ENCODE measurements at regions not wholly inside any gene's neighbourhood (a gene's known extent, or its start where the extent isn't known, plus 50 kb on each side); places are given as distances from the start of the nearest gene placed in this dataset.

DNA sequence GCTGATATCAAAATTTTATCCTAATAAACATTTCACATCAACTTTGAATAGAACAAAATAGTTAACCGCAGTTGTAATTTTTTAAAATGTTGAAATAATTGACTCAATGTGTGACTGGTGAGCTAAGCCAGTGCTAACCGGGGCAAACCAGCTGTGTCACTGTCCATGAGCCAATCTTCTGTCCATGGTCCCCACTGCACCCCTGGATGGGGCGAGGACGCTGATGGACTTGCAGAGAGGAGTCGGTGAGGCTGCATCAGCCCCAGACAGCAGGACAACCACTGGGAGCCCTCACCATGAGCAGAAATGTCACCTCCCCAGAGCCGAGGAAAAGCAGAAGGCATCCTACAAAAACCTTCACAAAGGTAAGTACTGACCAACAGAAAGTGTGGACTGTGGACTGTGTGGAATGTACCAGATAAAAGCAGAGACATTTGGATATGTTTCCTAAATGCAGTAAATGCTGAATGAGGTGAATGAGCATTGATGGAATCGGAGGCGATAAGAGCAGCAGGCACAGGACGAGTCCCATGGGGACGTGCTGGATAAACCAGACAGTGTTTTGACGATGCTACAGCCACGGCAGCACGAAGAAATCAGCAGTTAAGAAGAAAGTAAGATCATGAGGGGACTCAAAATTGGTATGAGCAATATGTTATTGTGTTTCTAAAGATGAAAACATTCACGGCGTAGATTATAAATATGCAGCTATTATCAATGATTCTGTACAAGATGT, 115.0 kb upstream of the BACE2 start:
- TF ChIP-seq, protein P1, sequence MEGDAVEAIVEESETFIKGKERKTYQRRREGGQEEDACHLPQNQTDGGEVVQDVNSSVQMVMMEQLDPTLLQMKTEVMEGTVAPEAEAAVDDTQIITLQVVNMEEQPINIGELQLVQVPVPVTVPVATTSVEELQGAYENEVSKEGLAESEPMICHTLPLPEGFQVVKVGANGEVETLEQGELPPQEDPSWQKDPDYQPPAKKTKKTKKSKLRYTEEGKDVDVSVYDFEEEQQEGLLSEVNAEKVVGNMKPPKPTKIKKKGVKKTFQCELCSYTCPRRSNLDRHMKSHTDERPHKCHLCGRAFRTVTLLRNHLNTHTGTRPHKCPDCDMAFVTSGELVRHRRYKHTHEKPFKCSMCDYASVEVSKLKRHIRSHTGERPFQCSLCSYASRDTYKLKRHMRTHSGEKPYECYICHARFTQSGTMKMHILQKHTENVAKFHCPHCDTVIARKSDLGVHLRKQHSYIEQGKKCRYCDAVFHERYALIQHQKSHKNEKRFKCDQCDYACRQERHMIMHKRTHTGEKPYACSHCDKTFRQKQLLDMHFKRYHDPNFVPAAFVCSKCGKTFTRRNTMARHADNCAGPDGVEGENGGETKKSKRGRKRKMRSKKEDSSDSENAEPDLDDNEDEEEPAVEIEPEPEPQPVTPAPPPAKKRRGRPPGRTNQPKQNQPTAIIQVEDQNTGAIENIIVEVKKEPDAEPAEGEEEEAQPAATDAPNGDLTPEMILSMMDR (IDR thresholded peaks at IDR 0.05): no peak
- no peak for TF ChIP-seq POLR2A (IDR thresholded peaks at IDR 0.05)

Measured in testis (tissue), 2 donors.